ENCODE measurements at regions not wholly inside any gene's neighbourhood (a gene's known extent, or its start where the extent isn't known, plus 50 kb on each side); places are given as distances from the start of the nearest gene placed in this dataset.

DNA sequence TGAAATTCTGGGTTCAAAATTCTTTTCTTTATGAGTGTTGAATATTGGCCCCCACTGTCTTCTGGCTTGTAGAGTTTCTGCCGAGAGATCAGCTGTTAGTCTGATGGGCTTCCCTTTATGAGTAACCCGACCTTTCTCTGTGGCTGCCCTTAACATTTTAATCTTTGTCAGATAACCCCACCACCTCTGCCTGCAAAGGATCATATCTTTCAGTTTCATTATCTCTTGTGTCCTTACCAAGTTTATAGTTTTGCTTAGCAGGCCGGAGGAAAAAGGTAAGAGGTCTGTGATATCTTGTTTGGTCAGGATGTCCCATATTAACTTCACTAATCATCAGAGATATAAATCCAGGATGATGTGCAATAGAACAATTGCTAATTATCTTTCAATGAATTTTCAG, 970.2 kb upstream of the TYRP1 start:
- BruUV-seq (replicated peaks) = no TSS peak
- Histone ChIP-seq H3K4me3 (ENCODE audit: low read depth, low read length, poor library complexity, severe bottlenecking) (no peak overlapping the region), H3K27ac (ENCODE audit: low read depth, low read length, poor library complexity, severe bottlenecking) (no peak overlapping the region), H3K4me1 (ENCODE audit: insufficient read depth, low read length, poor library complexity, severe bottlenecking) (no peaks in the 10 kb centered on the region), H4K20me1 (ENCODE audit: insufficient read depth, low read length) (no peaks in the 10 kb centered on the region), H3K9me2 (ENCODE audit: insufficient read depth, low read length) (no peaks in the 10 kb centered on the region), H2AFZ (ENCODE audit: low read length) (no peak overlapping the region), H3K36me3 (ENCODE audit: insufficient read depth, low read length) (no peaks in the 10 kb centered on the region), H3K79me2 (ENCODE audit: insufficient read depth, low read depth, low read length) (no peaks in the 10 kb centered on the region), H3K4me2 (ENCODE audit: low read length) (no peak overlapping the region), H3K9me3 (ENCODE audit: low read length) (0 out of 2 replicates have a peak, but pooled peaks cover 4% of the 10 kb centered on the region)
- intact Hi-C loops (cut with micrococcal nuclease; ENCODE audit: unreplicated experiment) = no loop called here
- CTCF ChIA-PET (ENCODE audit: unreplicated experiment) = no interaction called here
- DNase-seq (ENCODE audit: low spot score) = no peak
- POLR2A ChIA-PET = interaction anchor here (0.6 kb wide), 1 partner anchor 23 kb away, joined by 3 read pairs; no protein-coding TSS in a partner anchor
- TF ChIP-seq, protein P1, sequence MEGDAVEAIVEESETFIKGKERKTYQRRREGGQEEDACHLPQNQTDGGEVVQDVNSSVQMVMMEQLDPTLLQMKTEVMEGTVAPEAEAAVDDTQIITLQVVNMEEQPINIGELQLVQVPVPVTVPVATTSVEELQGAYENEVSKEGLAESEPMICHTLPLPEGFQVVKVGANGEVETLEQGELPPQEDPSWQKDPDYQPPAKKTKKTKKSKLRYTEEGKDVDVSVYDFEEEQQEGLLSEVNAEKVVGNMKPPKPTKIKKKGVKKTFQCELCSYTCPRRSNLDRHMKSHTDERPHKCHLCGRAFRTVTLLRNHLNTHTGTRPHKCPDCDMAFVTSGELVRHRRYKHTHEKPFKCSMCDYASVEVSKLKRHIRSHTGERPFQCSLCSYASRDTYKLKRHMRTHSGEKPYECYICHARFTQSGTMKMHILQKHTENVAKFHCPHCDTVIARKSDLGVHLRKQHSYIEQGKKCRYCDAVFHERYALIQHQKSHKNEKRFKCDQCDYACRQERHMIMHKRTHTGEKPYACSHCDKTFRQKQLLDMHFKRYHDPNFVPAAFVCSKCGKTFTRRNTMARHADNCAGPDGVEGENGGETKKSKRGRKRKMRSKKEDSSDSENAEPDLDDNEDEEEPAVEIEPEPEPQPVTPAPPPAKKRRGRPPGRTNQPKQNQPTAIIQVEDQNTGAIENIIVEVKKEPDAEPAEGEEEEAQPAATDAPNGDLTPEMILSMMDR (conservative IDR thresholded peaks at IDR 0.05; ENCODE audit: low read length) = no peak
- no peak for TF ChIP-seq EZH2phosphoT487 (IDR thresholded peaks at IDR 0.05; ENCODE audit: borderline replicate concordance, low read depth, low read length)

DNA sequence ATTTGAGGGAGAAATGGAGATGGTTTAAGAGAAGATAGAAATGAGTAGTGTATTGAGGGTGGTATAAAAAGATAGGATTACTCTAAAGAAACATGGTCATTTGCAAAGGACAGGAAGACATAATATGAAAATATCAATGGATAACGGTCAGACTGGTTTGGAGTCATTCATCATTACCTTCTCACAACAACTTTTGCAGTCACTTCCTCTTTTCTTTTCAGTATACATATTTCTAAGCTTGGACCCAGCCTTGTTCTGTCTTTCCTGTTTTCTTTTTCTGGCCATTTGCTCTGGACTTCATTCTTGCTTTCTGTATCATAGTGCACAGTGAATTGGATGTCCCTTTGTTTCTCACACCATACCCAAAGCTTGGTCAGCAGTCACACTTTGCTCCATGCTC, 966.5 kb upstream of the TYRP1 start:
- CTCF ChIA-PET (ENCODE audit: unreplicated experiment) = no interaction called here
- no peaks in the 10 kb centered on the region for H3K9me3 ChIP-seq (ENCODE audit: low read length)

DNA sequence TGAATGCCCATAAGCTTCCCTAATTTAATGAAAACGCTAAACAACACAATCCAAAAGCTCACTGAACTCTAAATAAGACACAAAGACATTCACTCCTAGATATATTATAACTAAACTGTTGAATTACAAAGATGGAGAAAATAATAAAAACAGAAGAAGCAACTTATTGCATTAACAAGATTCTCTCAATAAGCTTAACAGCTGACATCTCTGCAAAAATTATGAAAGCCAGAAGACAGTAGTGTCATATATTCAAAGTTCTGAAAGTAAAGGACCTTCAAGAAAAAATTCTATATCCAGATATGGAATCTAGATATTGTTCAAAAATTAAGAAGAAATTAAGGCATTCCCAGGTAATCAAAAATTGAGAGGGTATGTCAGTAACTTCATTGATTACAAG, 957.8 kb upstream of the TYRP1 start:
- ChIA-PET CTCF (ENCODE audit: unreplicated experiment) (no interaction called here), POLR2A (interaction anchor here (0.5 to 0.7 kb wide), 3 partner anchors 27 to 908 kb away, joined by 3 read pairs; no protein-coding TSS in a partner anchor)
- no peaks in the 10 kb centered on the region for H4K20me1 ChIP-seq (ENCODE audit: insufficient read depth, low read length)
- H3K9me2 ChIP-seq (ENCODE audit: insufficient read depth, low read length) = no peaks in the 10 kb centered on the region
- H3K79me2 ChIP-seq (ENCODE audit: insufficient read depth, low read depth, low read length) = no peaks in the 10 kb centered on the region
- DNase-seq (ENCODE audit: low spot score) = no peak
- no peak overlapping the region for H3K4me3 ChIP-seq (ENCODE audit: low read depth, low read length, poor library complexity, severe bottlenecking)
- no peaks in the 10 kb centered on the region for H3K4me1 ChIP-seq (ENCODE audit: insufficient read depth, low read length, poor library complexity, severe bottlenecking)
- no TSS peak for BruUV-seq (replicated peaks)
- intact Hi-C loops (cut with micrococcal nuclease; ENCODE audit: unreplicated experiment) = no loop called here
- H2AFZ ChIP-seq (ENCODE audit: low read length) = no peak overlapping the region
- no peak overlapping the region for H3K27ac ChIP-seq (ENCODE audit: low read depth, low read length, poor library complexity, severe bottlenecking)
- no peak overlapping the region for H3K4me2 ChIP-seq (ENCODE audit: low read length)
- H3K36me3 ChIP-seq (ENCODE audit: insufficient read depth, low read length) = no peaks in the 10 kb centered on the region
- H3K9me3 ChIP-seq (ENCODE audit: low read length) = 0 out of 2 replicates have a peak, but pooled peaks cover 7% of the 10 kb centered on the region
- TF ChIP-seq EZH2phosphoT487 (IDR thresholded peaks at IDR 0.05; ENCODE audit: borderline replicate concordance, low read depth, low read length) = no peak
- TF ChIP-seq, protein P1 (conservative IDR thresholded peaks at IDR 0.05; ENCODE audit: low read length) = no peak

More for the DNA sequence above, 966.5 kb upstream of the TYRP1 start:
- no peaks in the 10 kb centered on the region for H3K4me1 ChIP-seq (ENCODE audit: insufficient read depth, low read length, poor library complexity, severe bottlenecking)
- no peaks in the 10 kb centered on the region for H3K9me2 ChIP-seq (ENCODE audit: insufficient read depth, low read length)
- no peak overlapping the region for H3K4me2 ChIP-seq (ENCODE audit: low read length)
- no peaks in the 10 kb centered on the region for H3K79me2 ChIP-seq (ENCODE audit: insufficient read depth, low read depth, low read length)
- no peak for DNase-seq (ENCODE audit: low spot score)
- H3K27ac ChIP-seq (ENCODE audit: low read depth, low read length, poor library complexity, severe bottlenecking) = no peak overlapping the region
- intact Hi-C loops (cut with micrococcal nuclease; ENCODE audit: unreplicated experiment) = no loop called here
- TF ChIP-seq, protein P1 (conservative IDR thresholded peaks at IDR 0.05; ENCODE audit: low read length) = no peak
- no peak for TF ChIP-seq EZH2phosphoT487 (IDR thresholded peaks at IDR 0.05; ENCODE audit: borderline replicate concordance, low read depth, low read length)
- no peaks in the 10 kb centered on the region for H3K36me3 ChIP-seq (ENCODE audit: insufficient read depth, low read length)
- POLR2A ChIA-PET = interaction anchor here (1.2 kb wide), 1 partner anchor 17 kb away, joined by 3 read pairs; no protein-coding TSS in a partner anchor
- H4K20me1 ChIP-seq (ENCODE audit: insufficient read depth, low read length) = no peaks in the 10 kb centered on the region
- no peak overlapping the region for H3K4me3 ChIP-seq (ENCODE audit: low read depth, low read length, poor library complexity, severe bottlenecking)
- no TSS peak for BruUV-seq (replicated peaks)
- H2AFZ ChIP-seq (ENCODE audit: low read length) = no peak overlapping the region

Data from OCI-LY7 (cell line).